ENCODE measurements at regions not wholly inside any gene's neighbourhood (a gene's known extent, or its start where the extent isn't known, plus 50 kb on each side); places are given as distances from the start of the nearest gene placed in this dataset.

DNA sequence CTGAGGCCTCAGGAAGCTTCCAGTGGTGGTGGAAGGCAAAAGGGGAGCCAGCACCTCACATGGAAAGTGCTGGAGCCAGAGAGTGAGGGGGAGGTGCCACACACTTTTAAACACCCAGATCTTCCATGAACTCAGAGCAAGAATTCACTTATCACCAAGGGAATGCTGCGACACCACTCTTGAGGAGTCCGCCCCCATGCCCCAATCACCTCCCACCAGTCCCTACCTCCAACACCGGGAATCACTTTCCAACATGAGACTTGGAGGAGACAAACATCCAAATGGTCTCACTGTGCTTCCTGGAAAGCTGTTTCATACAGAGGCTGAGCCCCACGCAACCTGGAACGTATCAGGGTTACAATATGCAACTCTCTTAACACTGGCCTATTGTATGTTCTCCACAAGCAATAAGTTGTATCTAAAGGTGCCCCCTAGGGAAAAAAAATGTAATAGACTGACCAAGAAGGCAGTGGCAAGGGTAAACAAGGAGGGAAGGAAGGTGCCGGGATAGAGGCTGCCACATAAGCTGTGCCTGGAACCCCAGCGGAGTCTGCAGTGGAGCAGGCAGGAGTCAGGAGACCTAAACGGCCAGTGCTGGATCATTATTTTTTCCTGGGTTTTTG is 106.7 kb upstream of the FOXF1 start:
- POLR2A ChIA-PET, result no interaction called here
- CTCF ChIA-PET, result no interaction called here
- TF ChIP-seq, protein P1, sequence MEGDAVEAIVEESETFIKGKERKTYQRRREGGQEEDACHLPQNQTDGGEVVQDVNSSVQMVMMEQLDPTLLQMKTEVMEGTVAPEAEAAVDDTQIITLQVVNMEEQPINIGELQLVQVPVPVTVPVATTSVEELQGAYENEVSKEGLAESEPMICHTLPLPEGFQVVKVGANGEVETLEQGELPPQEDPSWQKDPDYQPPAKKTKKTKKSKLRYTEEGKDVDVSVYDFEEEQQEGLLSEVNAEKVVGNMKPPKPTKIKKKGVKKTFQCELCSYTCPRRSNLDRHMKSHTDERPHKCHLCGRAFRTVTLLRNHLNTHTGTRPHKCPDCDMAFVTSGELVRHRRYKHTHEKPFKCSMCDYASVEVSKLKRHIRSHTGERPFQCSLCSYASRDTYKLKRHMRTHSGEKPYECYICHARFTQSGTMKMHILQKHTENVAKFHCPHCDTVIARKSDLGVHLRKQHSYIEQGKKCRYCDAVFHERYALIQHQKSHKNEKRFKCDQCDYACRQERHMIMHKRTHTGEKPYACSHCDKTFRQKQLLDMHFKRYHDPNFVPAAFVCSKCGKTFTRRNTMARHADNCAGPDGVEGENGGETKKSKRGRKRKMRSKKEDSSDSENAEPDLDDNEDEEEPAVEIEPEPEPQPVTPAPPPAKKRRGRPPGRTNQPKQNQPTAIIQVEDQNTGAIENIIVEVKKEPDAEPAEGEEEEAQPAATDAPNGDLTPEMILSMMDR (IDR thresholded peaks at IDR 0.05; ENCODE audit: control extremely low read depth, extremely low read depth, low read depth, missing control alignments), result no peak
- DNase-seq (ENCODE audit: extremely low spot score), result no peak

DNA sequence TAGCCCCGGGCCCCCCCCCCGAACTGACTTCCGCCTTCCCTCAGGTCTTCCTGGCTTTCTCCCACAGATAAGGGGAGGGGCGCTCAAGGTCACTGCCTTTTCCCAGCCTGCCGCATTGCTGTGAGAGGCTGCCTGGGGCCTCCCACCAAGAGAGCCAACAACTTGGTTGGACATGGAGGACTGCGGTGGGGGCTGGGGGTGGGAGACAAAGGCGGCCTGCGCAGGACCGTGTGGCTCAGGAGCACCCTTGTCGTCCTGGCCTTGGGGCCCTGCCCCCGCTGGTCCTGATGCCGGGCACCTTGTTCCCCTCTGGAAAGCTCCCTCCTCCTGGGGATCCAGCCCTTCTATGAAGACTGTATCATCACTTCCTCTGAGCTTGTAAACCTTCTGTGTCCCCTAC is 105.6 kb upstream of the FOXF1 start:
- POLR2A ChIA-PET, result no interaction called here
- TF ChIP-seq, protein P1 (IDR thresholded peaks at IDR 0.05; ENCODE audit: control extremely low read depth, extremely low read depth, low read depth, missing control alignments), result no peak
- no peak for DNase-seq (ENCODE audit: extremely low spot score)
- CTCF ChIA-PET, result no interaction called here

GRCh38 chr16:86405319-86405718 is 105.0 kb upstream of the FOXF1 start:
- ChIA-PET POLR2A (no interaction called here), CTCF (no interaction called here)
- TF ChIP-seq, protein P1 (IDR thresholded peaks at IDR 0.05; ENCODE audit: control extremely low read depth, extremely low read depth, low read depth, missing control alignments), result no peak
- no peak for DNase-seq (ENCODE audit: extremely low spot score)

GRCh38 chr16:86406056-86406455 is 104.3 kb upstream of the FOXF1 start:
- TF ChIP-seq, protein P1 (IDR thresholded peaks at IDR 0.05; ENCODE audit: control extremely low read depth, extremely low read depth, low read depth, missing control alignments), result no peak
- ChIA-PET POLR2A (interaction anchor here (0.7 kb wide), 1 partner anchor 1276 kb away, joined by 3 read pairs; no protein-coding TSS in a partner anchor), CTCF (interaction anchor here (0.9 kb wide), 1 partner anchor 10 kb away, joined by 3 read pairs; no protein-coding TSS in a partner anchor)
- no peak for DNase-seq (ENCODE audit: extremely low spot score)

- TF ChIP-seq, protein P1 (IDR thresholded peaks at IDR 0.05; ENCODE audit: control extremely low read depth, extremely low read depth, low read depth, missing control alignments), result no peak
- ChIA-PET CTCF (no interaction called here), POLR2A (no interaction called here)
- no peak for DNase-seq (ENCODE audit: extremely low spot score)
Observed at GRCh38 chr16:86408685-86409084, 101.6 kb upstream of the FOXF1 start.

DNA sequence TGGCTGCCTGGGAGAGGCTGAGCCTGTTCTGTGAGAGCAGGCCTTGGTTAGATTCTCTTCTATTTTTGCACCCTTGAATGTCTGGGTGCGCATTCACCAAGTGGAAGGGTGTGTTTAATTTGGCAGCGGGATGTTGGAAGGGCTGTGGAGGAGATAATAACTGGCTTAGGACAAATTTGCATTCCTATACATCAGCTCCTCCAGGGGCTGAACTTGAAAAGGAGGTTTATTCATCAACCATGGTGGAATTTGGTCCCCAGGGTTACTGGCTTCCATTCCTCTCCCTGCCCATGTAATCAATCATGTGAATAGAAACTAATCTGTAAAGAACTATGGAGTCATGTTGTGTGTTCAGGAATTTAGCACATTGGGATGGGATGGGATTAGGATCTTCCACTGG is 100.2 kb upstream of the FOXF1 start:
- ChIA-PET CTCF (no interaction called here), POLR2A (no interaction called here)
- DNase-seq (ENCODE audit: extremely low spot score), result no peak
- TF ChIP-seq, protein P1 (IDR thresholded peaks at IDR 0.05; ENCODE audit: control extremely low read depth, extremely low read depth, low read depth, missing control alignments), result no peak
